ENCODE measurements at regions not wholly inside any gene's neighbourhood (a gene's known extent, or its start where the extent isn't known, plus 50 kb on each side); places are given as distances from the start of the nearest gene placed in this dataset.

DNA sequence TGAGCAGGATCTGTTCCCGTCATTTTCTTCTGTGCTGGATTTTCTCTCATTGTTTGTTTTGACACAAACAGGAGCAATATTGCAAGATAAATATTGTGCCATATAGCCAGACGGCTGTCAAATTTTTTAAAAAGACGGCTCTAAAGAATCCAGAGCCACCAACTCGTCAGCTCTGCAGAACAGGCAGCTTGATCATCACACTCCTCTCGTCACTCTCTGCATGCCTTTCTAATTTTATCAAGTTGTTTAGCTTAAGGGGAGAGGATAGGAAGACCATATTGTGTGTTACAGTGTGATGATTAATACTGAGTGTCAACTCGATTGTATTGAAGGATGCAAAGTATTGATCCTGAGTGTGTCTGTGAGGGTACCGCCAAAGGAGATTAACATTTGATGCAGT is 562.8 kb downstream of the GALC start:
- TF ChIP-seq CTCF (conservative IDR thresholded peaks at IDR 0.05; ENCODE audit: low read depth, low read length) (no peak), EZH2 (IDR thresholded peaks at IDR 0.05; ENCODE audit: borderline replicate concordance, low read depth, low read length, poor library complexity, severe bottlenecking) (no peak)
- CTCF ChIA-PET = no interaction called here
- POLR2A ChIA-PET (ENCODE audit: low non-redundant PET) = no interaction called here
- BruUV-seq (replicated peaks) = no TSS peak
- no peaks in the 10 kb centered on the region for H3K9me3 ChIP-seq (ENCODE audit: low read depth, low read length, poor library complexity, severe bottlenecking)
- intact Hi-C loops (cut with micrococcal nuclease; ENCODE audit: unreplicated experiment) = no loop called here
- DNase-seq (ENCODE audit: low spot score) = no peak
- no peaks in the 10 kb centered on the region for H3K4me1 ChIP-seq (ENCODE audit: insufficient read depth, low read length, poor library complexity, severe bottlenecking)
- no peaks in the 10 kb centered on the region for H3K27me3 ChIP-seq (replicated peaks; ENCODE audit: insufficient read depth, low read depth, low read length, poor library complexity)
- H3K27ac ChIP-seq (ENCODE audit: low read depth, low read length, poor library complexity, severe bottlenecking) = no peak overlapping the region
- H3K4me3 ChIP-seq (ENCODE audit: low read depth, low read length, poor library complexity, severe bottlenecking) = no peak overlapping the region
- H3K36me3 ChIP-seq (ENCODE audit: insufficient read depth, low read length, poor library complexity, severe bottlenecking) = no peaks in the 10 kb centered on the region

GRCh38 chr14:87419925-87420324 is 573.1 kb downstream of the GALC start:
- Histone ChIP-seq H3K4me1 (ENCODE audit: insufficient read depth, low read length, poor library complexity, severe bottlenecking) (no peaks in the 10 kb centered on the region), H3K9me3 (ENCODE audit: low read depth, low read length, poor library complexity, severe bottlenecking) (no peaks in the 10 kb centered on the region), H3K4me3 (ENCODE audit: low read depth, low read length, poor library complexity, severe bottlenecking) (no peak overlapping the region), H3K27me3 (replicated peaks; ENCODE audit: insufficient read depth, low read depth, low read length, poor library complexity) (no peaks in the 10 kb centered on the region), H3K27ac (ENCODE audit: low read depth, low read length, poor library complexity, severe bottlenecking) (no peak overlapping the region), H3K36me3 (ENCODE audit: insufficient read depth, low read length, poor library complexity, severe bottlenecking) (no peaks in the 10 kb centered on the region)
- no peak for DNase-seq (ENCODE audit: low spot score)
- BruUV-seq (replicated peaks) = no TSS peak
- ChIA-PET POLR2A (ENCODE audit: low non-redundant PET) (no interaction called here), CTCF (no interaction called here)
- intact Hi-C loops (cut with micrococcal nuclease; ENCODE audit: unreplicated experiment) = no loop called here
- no peak for TF ChIP-seq CTCF (conservative IDR thresholded peaks at IDR 0.05; ENCODE audit: low read depth, low read length)

DNA sequence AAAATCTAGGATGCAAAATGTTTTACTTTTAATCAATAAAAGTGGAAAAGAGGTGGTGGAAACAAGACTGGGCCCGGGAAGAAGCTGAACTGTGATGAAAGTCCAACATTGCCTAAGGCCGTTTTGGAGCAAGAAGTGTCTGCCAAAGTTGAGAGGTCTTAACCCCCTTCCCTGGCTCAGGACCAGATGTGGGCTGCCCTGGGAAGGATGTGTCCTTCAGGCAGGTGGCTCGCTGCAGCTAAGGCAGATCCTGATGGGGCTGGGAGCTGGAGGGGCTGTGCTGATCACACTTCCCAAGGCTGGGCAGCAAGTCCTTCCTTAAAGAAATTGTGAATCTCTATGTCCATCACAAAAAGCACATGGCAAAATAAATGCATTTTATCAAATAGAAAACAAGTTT is 581.6 kb downstream of the GALC start:
- no TSS peak for BruUV-seq (replicated peaks)
- ChIA-PET POLR2A (ENCODE audit: low non-redundant PET) (no interaction called here), CTCF (no interaction called here)
- Histone ChIP-seq H3K9me3 (ENCODE audit: low read depth, low read length, poor library complexity, severe bottlenecking) (no peaks in the 10 kb centered on the region), H3K27me3 (replicated peaks; ENCODE audit: insufficient read depth, low read depth, low read length, poor library complexity) (no peaks in the 10 kb centered on the region), H3K36me3 (ENCODE audit: insufficient read depth, low read length, poor library complexity, severe bottlenecking) (no peaks in the 10 kb centered on the region), H3K4me1 (ENCODE audit: insufficient read depth, low read length, poor library complexity, severe bottlenecking) (no peaks in the 10 kb centered on the region), H3K27ac (ENCODE audit: low read depth, low read length, poor library complexity, severe bottlenecking) (no peak overlapping the region), H3K4me3 (ENCODE audit: low read depth, low read length, poor library complexity, severe bottlenecking) (no peak overlapping the region)
- DNase-seq (ENCODE audit: low spot score) = no peak
- TF ChIP-seq CTCF (conservative IDR thresholded peaks at IDR 0.05; ENCODE audit: low read depth, low read length) (no peak), EZH2 (IDR thresholded peaks at IDR 0.05; ENCODE audit: borderline replicate concordance, low read depth, low read length, poor library complexity, severe bottlenecking) (no peak)
- intact Hi-C loops (cut with micrococcal nuclease; ENCODE audit: unreplicated experiment) = no loop called here
